Caco-2 (cell line): ENCODE measurements at regions not wholly inside any gene's neighbourhood (a gene's known extent, or its start where the extent isn't known, plus 50 kb on each side); places are given as distances from the start of the nearest gene placed in this dataset.

Source experiments
- BruUV-seq: library from RNA; stranded (reverse); fragments of 400-500 nt; replicated peaks from 2 replicates; lab custom pipeline; 2021; lab: Mats Ljungman, UMichigan
- CTCF ChIA-PET: fragments of 300-600 bp; sonication (Branson Sonifier 250); formaldehyde crosslinking; loops from one replicate; lab custom pipeline; 2022; ENCODE audit warnings: antibody characterized with exemption; lab: Charles Lee
- POLR2A ChIA-PET: fragments of 300-600 bp; sonication (Branson Sonifier 250); formaldehyde crosslinking; loops from one replicate; lab custom pipeline; 2022; ENCODE audit warnings: antibody characterized with exemption; lab: Charles Lee
- DNase-seq, 2 experiments: peaks; one replicate each; pipeline versions ENCODE4 v3.0.0 to v3.0.0-alpha.2; 2020 to 2022
- H3K27me3 ChIP-seq: replicated peaks from 2 replicates; pipeline ENCODE4 v1.6.0; 2011; ENCODE audit warnings: low read length; ENCODE audit not compliant: control insufficient read depth, insufficient read depth
- H3K36me3 ChIP-seq: 2 replicates; pipeline ENCODE4 v1.5.1; 2011; ENCODE audit warnings: low read length; ENCODE audit not compliant: control insufficient read depth, insufficient read depth
- H3K4me1 ChIP-seq: fragments of 250-450 bp; sonication (Bioruptor Pico); 2 replicates; pipeline ENCODE4 v1.5.1; 2020; ENCODE audit warnings: mild to moderate bottlenecking
- H3K4me3 ChIP-seq: 2 replicates; pipeline ENCODE4 v1.5.1; 2011; ENCODE audit warnings: low read depth, mild to moderate bottlenecking, control low read depth, low read length
- H3K9me3 ChIP-seq: fragments of 250-450 bp; sonication (Bioruptor Pico); 2 replicates; pipeline ENCODE4 v1.5.1; 2020; ENCODE audit warnings: mild to moderate bottlenecking, moderate library complexity
- H3K27ac Mint-ChIP-seq: one replicate; pipeline ENCODE4 v1.8.0; 2022; ENCODE audit warnings: mixed read lengths; ENCODE audit not compliant: unreplicated experiment
- H3K27me3 Mint-ChIP-seq: one replicate; pipeline ENCODE4 v1.8.0; 2022; ENCODE audit warnings: mixed read lengths; ENCODE audit not compliant: insufficient read depth, unreplicated experiment
- H3K36me3 Mint-ChIP-seq: one replicate; pipeline ENCODE4 v1.8.0; 2022; ENCODE audit warnings: mild to moderate bottlenecking, mixed read lengths; ENCODE audit not compliant: insufficient read depth, unreplicated experiment
- H3K4me1 Mint-ChIP-seq: one replicate; pipeline ENCODE4 v1.8.0; 2022; ENCODE audit warnings: low read depth, mixed read lengths; ENCODE audit not compliant: unreplicated experiment
- H3K4me3 Mint-ChIP-seq: one replicate; pipeline ENCODE4 v1.8.0; 2022; ENCODE audit warnings: mild to moderate bottlenecking, moderate library complexity, mixed read lengths; ENCODE audit not compliant: unreplicated experiment
- H3K9me3 Mint-ChIP-seq: one replicate; pipeline ENCODE4 v1.8.0; 2022; ENCODE audit warnings: mixed read lengths; ENCODE audit not compliant: unreplicated experiment
- intact Hi-C: fragments of 100-400 bp; cut with micrococcal nuclease; formaldehyde crosslinking; loops from one replicate; pipeline ENCODE4 v1.10.0; 2022; ENCODE audit not compliant: unreplicated experiment
- TF ChIP-seq, protein P1 (sequence below), 2 experiments: fragments of 200-600 bp in 1 of 2; IDR thresholded peaks; 1 replicate in 1 of 2; 2 replicates in 1 of 2; pipeline versions ENCODE4 v1.5.1 to v1.8.0; 2011 to 2022; ENCODE audit warnings: antibody characterized with exemption in 1 of 2, control low read depth in 1 of 2, inconsistent platforms in 1 of 2, low read depth in 1 of 2, low read length in 1 of 2, mild to moderate bottlenecking in 1 of 2, moderate library complexity in 1 of 2; ENCODE audit not compliant: insufficient read depth in 1 of 2, severe bottlenecking in 1 of 2, unreplicated experiment in 1 of 2

DNA sequence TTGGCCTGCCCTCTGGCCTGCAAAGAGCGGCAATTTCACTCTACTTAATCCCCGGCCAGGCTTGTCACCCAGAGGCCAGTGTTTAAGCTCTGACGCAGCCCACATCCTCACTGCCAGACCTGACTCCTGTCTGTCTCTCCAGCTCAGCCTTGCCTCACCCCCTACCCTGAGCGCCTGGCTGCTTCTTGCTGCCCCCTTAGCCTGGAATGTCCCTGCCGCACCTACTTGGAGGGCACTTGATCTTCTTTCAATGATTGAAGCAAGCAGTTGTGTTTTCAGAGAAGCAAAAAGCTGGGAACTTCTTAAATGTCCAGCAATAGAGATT is 87.4 kb upstream of the ZBTB40 start:
- Mint-ChIP-seq H3K4me1 (no peaks in the 10 kb centered on the region), H3K36me3 (no peaks in the 10 kb centered on the region), H3K27ac (no peak overlapping the region), H3K27me3 (peaks cover 19% of the 10 kb centered on the region), H3K9me3 (no peaks in the 10 kb centered on the region), H3K4me3 (no peak overlapping the region)
- no peaks in the 10 kb centered on the region for H3K9me3 ChIP-seq
- H3K27me3 ChIP-seq: peaks cover under 1% of the 10 kb centered on the region
- BruUV-seq: no TSS peak
- DNase-seq: no peak
- CTCF ChIA-PET: no interaction called here
- H3K36me3 ChIP-seq: no peaks in the 10 kb centered on the region
- TF ChIP-seq, protein P1, sequence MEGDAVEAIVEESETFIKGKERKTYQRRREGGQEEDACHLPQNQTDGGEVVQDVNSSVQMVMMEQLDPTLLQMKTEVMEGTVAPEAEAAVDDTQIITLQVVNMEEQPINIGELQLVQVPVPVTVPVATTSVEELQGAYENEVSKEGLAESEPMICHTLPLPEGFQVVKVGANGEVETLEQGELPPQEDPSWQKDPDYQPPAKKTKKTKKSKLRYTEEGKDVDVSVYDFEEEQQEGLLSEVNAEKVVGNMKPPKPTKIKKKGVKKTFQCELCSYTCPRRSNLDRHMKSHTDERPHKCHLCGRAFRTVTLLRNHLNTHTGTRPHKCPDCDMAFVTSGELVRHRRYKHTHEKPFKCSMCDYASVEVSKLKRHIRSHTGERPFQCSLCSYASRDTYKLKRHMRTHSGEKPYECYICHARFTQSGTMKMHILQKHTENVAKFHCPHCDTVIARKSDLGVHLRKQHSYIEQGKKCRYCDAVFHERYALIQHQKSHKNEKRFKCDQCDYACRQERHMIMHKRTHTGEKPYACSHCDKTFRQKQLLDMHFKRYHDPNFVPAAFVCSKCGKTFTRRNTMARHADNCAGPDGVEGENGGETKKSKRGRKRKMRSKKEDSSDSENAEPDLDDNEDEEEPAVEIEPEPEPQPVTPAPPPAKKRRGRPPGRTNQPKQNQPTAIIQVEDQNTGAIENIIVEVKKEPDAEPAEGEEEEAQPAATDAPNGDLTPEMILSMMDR (IDR thresholded peaks at IDR 0.05; ENCODE audit: insufficient read depth in 1 of 2, low read depth in 1 of 2, low read length in 1 of 2, severe bottlenecking in 1 of 2, unreplicated experiment in 1 of 2): no peak
- intact Hi-C loops: no loop called here
- POLR2A ChIA-PET: no interaction called here
- no peak overlapping the region for H3K4me3 ChIP-seq
- no peaks in the 10 kb centered on the region for H3K4me1 ChIP-seq

DNA sequence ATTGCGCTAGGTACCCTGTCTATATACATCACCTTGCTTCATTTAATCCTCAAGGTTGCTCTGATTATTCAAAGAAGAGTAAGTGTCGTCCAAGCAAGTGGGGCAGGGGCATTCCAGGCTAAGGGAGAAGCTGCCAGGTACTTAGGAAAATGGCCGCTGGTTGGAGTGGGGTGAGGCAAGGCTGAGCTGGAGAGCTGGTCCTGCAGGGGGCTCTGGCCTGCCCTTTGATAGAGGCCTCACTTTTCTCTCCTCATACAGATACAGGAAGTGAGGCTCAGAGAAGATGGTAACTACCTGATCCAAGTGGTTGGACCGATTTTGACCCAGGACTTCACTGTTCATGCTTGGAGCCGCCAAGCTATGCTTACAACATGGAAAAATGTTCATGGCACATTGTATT is 86.9 kb upstream of the ZBTB40 start:
- Histone ChIP-seq H3K4me1 (no peaks in the 10 kb centered on the region), H3K4me3 (no peak overlapping the region), H3K27me3 (peaks cover 2% of the 10 kb centered on the region), H3K36me3 (no peaks in the 10 kb centered on the region), H3K9me3 (no peaks in the 10 kb centered on the region)
- Mint-ChIP-seq H3K27me3 (peaks cover 19% of the 10 kb centered on the region), H3K4me1 (no peaks in the 10 kb centered on the region), H3K9me3 (no peaks in the 10 kb centered on the region), H3K36me3 (no peaks in the 10 kb centered on the region), H3K4me3 (no peak overlapping the region), H3K27ac (no peak overlapping the region)
- no TSS peak for BruUV-seq
- intact Hi-C loops: no loop called here
- CTCF ChIA-PET: interaction anchor here (0.5 kb wide), 1 partner anchor 26 kb away, joined by 5 read pairs; no protein-coding TSS in a partner anchor
- DNase-seq: no peak
- POLR2A ChIA-PET: no interaction called here
- TF ChIP-seq, protein P1 (IDR thresholded peaks at IDR 0.05; ENCODE audit: insufficient read depth in 1 of 2, low read depth in 1 of 2, low read length in 1 of 2, severe bottlenecking in 1 of 2, unreplicated experiment in 1 of 2): no peak

DNA sequence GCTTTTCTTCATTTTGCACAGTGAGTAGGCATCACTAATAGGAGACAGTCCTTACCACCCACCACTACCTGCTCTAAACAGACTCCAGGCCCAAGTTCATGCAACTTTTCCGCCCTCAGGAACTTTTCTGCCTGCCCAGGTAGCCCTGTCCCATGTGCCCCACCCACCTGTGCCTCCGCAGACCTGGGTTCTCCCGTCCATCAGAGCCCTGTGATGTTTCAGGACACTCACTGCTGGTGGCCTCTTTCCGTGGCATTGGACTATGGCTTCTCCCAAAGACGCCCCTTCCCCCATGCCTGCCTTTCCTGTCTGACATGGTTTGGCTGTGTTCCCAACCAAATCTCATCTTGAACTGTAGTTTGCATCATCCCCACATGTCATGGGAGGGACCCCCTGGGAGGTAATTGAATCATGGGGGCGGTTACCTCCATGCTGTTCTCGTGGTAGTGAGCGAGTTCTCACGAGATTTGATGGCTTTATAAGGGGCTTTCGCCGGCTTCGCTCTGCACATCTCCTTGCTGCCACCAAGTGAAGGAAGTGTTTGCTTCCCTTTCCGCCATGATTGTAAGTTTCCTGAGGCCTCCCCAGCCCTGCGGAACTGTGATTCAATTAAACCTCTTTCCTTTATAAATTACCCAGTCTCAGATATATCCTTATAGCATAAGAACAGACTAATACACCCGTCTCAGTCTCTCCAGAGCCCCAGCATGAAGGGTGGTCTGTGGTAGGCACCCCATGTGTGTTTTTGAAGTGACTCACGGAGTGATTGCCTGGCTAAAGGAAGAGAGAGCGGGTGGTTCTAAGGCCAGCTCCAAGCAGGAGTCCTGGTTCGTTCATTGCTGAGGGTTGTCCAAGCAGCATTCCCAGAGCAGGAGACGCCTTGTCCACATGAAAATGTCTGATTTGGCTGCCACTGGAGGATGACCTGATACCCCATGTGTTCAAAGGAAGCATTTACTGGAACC is 86.0 kb upstream of the ZBTB40 start:
- no peak for DNase-seq
- intact Hi-C loops: no loop called here
- H3K4me1 ChIP-seq: no peaks in the 10 kb centered on the region
- Mint-ChIP-seq H3K9me3 (no peaks in the 10 kb centered on the region), H3K27ac (no peak overlapping the region), H3K4me1 (no peaks in the 10 kb centered on the region), H3K36me3 (no peaks in the 10 kb centered on the region), H3K27me3 (peaks cover 18% of the 10 kb centered on the region), H3K4me3 (no peak overlapping the region)
- BruUV-seq: no TSS peak
- H3K9me3 ChIP-seq: no peaks in the 10 kb centered on the region
- peaks cover 2% of the 10 kb centered on the region for H3K27me3 ChIP-seq
- ChIA-PET POLR2A (no interaction called here), CTCF (interaction anchor here (0.5 kb wide), 1 partner anchor 27 kb away, joined by 5 read pairs; no protein-coding TSS in a partner anchor)
- no peak overlapping the region for H3K4me3 ChIP-seq
- TF ChIP-seq, protein P1 (IDR thresholded peaks at IDR 0.05; ENCODE audit: insufficient read depth in 1 of 2, low read depth in 1 of 2, low read length in 1 of 2, severe bottlenecking in 1 of 2, unreplicated experiment in 1 of 2): no peak
- no peaks in the 10 kb centered on the region for H3K36me3 ChIP-seq
